ENCODE measurements at regions not wholly inside any gene's neighbourhood (a gene's known extent, or its start where the extent isn't known, plus 50 kb on each side); places are given as distances from the start of the nearest gene placed in this dataset.

GRCh38 chr18:39685303-39685902, 2119.8 kb upstream of the CELF4 start:
- DNase-seq: no peak

DNA sequence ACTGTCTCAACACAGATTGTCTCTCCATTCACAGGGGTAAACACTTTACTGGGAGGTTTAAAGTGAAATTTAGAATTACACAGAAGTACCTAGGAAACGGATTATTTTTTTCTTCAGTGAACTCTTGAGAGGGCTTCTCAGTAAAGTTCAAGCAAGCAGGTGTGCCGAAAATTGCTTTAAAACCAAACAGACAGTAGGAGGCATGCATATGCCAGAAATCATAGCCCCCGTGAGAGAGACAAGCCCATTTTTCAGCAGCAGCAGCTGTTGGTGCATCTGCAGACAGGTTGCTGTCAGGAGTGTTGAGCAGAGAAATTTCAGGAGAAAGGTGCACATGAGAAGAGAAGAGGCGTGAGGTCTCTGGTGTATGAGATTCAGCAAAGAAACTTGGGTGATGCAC, 2115.5 kb upstream of the CELF4 start:
- no peak for DNase-seq

DNA sequence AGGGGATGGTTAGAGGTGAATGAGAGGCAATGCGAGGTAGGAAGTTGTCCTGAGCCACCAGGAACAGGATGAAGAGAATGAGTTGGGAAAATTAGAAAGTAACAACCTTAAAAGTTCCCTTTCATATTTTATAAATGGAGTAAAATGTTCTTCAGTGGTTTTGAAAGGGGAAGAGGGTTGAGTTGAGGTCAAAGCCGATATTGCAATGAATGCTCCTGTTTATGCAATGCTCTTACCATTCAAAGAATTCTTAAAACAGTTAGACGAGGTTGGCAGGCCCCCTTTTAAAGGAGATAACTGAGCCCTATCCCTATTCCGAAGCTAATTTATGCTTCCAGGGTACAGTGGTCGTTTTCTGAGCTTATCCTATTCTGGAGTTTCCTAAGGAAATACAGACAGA, 2110.3 kb upstream of the CELF4 start:
- DNase-seq: no peak

- no peak for DNase-seq
Observed at GRCh38 chr18:39675368-39675767, 2109.8 kb upstream of the CELF4 start.

DNA sequence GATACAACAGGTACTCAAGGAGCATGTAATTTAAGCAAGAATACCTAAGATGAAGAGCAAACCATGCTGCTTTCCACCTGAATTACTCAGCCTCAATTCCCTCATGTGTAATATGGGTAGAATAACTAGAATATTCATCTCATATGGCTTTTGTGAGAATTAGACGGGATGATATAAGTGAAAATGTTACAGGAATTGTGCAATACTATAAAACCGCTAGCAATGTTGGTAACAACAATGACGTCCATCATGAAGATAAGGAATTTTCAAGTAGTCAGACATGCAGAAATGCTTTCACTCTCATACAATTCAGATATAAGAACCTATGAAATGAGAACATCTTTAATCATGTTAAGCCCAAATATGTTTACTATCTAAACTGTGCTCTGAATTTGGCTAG, 2106.6 kb upstream of the CELF4 start:
- no peak for DNase-seq

DNA sequence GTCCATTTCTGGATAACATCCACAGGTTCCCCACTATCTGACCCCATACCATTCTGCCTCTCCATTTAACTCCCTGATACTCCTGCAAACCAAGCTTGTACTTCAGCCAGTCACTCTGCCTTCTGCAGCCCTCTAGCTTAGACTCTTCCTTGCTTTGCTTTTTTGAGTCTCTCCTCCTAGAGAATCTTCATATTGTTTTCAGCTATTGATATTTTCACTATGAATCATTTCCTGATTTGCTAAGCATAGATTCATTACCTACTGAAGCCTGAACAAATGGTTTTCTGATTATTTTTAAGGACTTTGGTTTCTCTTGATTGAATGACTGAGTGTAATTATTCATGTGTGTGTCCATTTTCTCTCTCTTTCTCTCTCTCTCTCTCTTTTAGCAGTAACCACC, 2102.3 kb upstream of the CELF4 start:
- DNase-seq: no peak

GRCh38 chr18:39666541-39666940, 2100.9 kb upstream of the CELF4 start:
- no peak for DNase-seq

- no peak for DNase-seq
Observed at GRCh38 chr18:39661856-39662366, 2096.3 kb upstream of the CELF4 start.

GRCh38 chr18:39660141-39660540, 2094.5 kb upstream of the CELF4 start:
- no peak for DNase-seq

DNA sequence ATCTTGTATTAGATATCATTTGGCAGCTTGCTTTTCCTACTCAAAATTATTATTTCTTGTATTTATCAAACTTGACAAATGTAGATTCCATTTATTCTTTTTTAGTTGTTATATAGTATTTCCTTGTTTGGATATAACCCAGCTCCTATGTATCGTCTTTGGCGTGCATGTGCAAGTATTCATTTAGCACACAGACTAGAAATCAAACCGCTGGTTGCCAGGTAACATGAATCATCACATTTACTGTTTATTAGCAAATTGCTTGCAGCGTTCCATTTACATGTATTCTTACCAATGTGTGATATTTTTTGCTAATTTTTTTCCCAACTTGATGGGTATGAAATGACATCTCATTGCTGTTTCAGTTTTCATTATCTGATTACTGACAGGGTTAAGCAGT, 2089.7 kb upstream of the CELF4 start:
- DNase-seq: no peak

DNA sequence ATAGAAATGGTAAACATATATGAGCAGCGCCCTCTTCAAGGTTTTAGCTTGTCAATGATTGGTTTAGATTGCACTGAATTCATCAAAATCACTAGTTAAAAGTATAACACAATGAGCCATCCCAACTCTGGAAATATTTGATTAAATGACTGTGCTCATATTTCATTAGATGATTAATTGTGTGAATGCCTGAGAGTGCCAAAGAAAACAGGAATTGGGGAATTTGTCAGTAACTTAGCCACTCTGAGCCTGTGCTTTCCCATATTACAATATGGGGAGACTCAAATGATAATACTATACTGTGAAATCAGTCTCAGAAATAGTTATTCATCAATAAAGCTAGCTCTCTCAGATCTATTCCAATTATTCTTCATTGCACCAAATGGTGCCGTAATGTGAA, 2087.6 kb upstream of the CELF4 start:
- DNase-seq: no peak

DNA sequence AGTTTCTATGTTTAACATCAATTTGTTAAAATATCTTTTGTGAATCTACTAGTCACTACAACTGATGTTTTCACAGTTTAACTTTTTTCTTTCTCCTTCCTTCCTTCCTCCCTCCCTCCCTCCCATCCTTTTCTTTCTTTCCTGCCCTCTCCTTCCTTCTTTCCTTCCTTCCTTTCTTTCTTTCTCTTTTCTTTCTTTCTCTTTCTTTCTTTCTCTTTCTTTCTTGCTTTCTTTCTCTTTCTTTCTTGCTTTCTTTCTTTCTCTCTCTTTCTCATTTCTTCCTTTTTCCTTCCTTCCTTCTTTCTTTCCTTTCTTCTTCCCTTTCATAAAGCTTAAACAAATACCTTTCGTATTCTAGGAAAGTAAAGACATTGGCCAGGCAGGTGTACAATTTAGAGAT, 2083.0 kb upstream of the CELF4 start:
- no peak for DNase-seq

GRCh38 chr18:39647627-39648534, 2082.3 kb upstream of the CELF4 start:
- DNase-seq: no peak

- no peak for DNase-seq
Observed at GRCh38 chr18:39638224-39638623, 2072.6 kb upstream of the CELF4 start.

- DNase-seq: no peak
Observed at GRCh38 chr18:39636931-39637330, 2071.3 kb upstream of the CELF4 start.

DNA sequence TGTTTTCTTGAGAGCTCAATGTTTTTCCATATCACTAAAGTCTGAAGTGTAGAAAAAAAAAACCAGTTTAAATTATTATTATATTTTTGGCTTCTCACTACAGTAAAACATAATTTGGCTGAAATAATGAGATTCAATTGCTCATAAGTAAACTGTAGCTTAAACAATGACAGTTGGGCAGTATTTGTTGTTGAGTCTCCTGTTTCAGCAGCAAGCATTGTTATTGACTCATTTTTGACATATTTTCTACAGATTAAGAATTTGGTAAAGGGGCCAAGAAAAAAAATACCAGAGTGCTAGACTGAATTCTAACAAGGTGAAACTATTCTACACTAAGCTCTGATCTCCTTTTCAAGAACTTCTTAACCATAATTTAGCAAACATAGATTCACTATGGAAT, 2070.4 kb upstream of the CELF4 start:
- no peak for DNase-seq

- DNase-seq: no peak
Observed at GRCh38 chr18:39635192-39635591, 2069.6 kb upstream of the CELF4 start.

GRCh38 chr18:39627936-39628335, 2062.3 kb upstream of the CELF4 start:
- no peak for DNase-seq

DNA sequence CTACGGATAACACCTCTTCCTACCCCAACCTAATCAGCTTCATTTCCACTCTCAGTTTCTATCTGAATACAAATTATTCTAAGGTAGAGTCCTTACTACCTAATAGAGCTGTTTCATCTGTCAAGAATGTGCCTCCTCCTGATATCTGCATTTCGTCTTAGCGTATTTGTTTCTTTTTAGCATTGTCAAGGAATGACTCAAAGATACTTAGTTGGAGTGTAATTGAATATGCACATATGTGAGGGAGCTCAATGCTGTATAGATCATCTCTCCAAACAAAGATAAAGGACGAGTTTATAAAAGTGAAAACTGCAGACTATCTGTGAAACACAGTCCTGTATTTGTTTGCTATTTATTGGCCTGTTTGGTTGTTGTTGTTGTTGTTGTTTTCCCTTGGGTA, 2059.4 kb upstream of the CELF4 start:
- DNase-seq: no peak

- no peak for DNase-seq
Observed at GRCh38 chr18:39622431-39622830, 2056.8 kb upstream of the CELF4 start.

DNA sequence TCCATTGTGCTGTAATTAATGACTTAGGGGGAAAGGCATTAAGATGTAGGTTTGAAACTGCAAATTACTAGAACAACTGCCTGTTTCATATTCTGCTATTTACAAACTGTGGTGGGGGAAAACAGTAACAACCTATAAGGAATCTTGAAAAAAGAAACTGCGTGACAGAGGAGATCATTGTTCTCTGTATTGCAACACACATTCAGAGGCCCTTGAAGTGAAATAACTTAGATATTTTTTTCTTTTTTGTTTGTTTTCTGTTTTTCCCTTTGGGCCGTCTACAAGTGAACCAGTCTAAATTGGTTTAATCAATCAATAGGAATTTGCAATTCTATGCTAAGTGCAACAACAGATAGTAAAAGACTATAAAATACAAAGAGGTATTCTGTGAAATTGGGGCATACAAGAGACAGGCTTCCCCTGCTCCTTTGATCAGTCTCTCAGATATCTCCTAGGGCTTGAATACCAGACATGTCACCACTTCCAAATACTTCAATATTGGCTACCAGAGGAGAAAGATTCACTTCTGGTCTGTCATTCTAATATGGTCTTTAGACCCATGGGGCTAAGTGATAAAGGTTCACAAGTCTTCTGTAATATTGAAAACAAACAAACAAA, 2055.1 kb upstream of the CELF4 start:
- DNase-seq: no peak

DNA sequence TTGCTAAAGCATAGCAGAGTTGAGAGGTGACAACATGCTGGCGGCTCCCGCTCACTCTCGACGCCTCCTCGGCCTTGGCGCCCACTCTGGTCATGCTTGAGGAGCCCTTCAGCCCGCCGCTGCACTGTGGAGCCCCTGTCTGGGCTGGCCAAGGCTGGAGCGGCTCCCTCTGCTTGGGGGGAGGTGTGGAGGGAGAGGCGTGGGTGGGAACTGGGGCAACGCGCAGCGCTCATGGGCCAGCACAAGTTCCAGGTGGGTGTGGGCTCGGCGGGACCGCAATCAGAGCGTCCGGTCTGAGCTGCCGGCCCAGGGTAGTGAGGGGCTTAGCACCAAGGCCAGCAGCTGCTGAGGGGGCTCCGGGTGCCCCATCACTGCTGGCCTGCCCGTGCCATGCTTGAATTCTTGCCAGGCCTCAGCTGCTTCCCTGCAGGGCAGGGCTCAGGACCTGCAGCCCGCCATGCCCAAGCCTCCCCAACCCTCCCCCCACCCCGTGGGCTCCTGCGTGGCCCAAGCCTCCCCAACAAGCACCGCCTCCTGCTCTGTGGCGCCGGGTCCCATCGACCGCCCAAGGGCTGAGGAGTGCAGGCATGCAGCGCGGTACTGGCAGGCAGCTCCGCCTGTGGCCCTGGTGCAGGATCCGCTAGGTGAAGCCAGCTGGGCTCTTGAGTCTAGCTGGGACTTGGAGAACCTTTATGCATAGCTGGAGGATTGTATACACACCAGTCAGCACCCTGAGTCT, 2052.8 kb upstream of the CELF4 start:
- no peak for DNase-seq

- no peak for DNase-seq
Observed at GRCh38 chr18:39611381-39612100, 2045.9 kb upstream of the CELF4 start.

All from stimulated activated CD4-positive, alpha-beta T cell treated with anti-CD3 and anti-CD28 coated beads, Interleukin-1b, Interleukin-23, amount 100 ng/mL, for 48 hours (primary cell).